Stimulated activated CD4-positive, alpha-beta T cell treated with anti-CD3 and anti-CD28 coated beads, Interleukin-2, amount 100 ng/mL, for 4 hours (primary cell): ENCODE measurements at regions not wholly inside any gene's neighbourhood (a gene's known extent, or its start where the extent isn't known, plus 50 kb on each side); places are given as distances from the start of the nearest gene placed in this dataset.

Source experiments
- DNase-seq: peaks from one replicate; pipeline ENCODE4 v3.0.0-alpha.2; 2020; ENCODE audit warnings: low read depth

DNA sequence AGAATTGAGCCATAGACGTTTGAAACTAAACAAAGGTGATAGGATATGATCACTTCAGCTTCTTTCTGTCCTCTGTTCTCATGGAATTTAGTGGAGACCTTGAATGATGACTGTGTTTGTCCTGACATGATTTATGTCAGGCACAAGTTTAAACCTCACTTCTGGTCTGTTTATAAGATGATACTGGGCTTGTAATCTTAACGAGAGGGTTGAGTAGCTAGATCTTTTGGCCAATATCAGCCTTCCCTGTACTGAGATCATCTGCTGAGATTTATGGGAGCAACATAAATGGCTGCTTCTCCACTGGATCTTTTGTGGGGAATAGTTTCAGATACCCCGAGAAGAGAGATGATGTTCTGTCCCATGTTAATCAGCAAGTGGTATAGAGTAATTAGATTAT is 121.8 kb upstream of the OBI1 start:
- no peak for DNase-seq

DNA sequence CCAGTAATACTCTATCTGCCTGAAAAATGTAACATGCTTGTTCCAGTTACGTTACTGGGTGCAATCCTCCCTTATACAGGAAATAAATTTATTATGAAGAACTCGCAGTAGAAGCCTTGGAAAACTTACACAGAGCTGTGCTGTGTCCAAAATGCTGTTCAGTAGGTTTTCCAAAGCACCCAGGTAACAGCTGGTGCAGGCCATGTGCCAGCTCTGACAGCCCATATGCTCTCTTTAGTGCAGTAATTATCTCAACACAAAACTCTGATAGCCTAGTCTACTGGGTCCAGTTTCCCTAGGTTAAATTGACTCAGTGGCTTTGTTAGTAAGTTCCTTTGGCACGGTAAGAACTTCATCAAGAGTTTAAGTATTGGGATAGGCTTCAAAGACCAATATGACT is 120.7 kb upstream of the OBI1 start:
- no peak for DNase-seq

DNA sequence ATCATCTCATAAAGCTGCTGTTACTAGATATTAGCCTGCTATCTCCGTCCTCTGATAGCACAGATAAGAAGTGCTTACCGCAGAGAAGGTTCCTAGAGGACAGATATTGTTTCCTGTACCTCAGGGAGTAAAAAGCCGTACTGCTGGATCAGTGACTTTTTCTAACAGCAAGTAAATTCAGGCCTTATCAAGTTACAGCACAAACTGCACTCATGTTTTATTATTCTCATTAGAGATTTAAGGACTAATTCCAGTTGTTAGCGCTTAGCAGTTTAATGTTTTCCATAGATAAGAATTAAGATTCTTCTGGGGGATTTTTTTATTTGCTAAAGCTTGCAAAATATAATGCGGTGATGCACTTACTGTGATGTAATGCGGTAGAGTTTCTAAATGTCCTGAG is 119.0 kb upstream of the OBI1 start:
- DNase-seq = no peak

- no peak for DNase-seq
Observed at GRCh38 chr13:78777396-78777795, 118.4 kb upstream of the OBI1 start.

DNA sequence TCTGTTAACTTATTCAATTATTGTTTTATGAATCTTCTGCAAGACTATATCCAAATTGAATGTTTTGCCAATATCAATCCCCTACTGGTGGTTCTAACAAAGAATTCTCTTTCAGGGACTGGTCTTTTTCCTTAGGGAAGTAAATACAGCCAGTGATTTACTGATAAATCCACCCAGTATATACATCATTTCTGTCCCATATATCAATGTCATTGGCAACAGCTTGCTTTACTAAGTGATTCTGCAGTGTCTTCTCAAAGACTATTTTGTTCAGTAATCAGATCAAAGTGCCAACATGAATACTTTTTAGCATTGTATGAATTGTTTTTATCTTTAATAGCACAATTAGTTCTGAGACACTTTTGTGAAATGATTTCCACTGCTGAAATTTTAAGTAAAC is 114.0 kb upstream of the OBI1 start:
- no peak for DNase-seq

DNA sequence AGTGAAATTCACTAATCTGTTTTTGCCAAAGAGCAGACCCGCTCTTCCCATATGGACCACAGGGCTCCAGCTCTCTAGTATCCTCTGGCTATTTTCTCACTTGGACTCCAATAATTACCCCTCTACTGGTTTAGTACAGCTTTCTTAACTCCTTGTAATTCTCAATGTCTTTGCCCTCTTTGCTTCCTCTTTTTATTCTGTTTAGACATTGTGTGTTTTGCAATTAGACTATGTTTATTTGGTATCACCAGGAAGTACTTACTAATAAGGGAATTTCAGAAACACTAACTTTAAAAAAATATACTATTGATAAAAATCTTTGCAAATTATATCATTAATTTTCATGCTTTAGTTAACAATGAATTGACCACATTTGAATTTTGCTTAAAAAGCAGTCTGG is 111.6 kb upstream of the OBI1 start:
- DNase-seq = no peak

DNA sequence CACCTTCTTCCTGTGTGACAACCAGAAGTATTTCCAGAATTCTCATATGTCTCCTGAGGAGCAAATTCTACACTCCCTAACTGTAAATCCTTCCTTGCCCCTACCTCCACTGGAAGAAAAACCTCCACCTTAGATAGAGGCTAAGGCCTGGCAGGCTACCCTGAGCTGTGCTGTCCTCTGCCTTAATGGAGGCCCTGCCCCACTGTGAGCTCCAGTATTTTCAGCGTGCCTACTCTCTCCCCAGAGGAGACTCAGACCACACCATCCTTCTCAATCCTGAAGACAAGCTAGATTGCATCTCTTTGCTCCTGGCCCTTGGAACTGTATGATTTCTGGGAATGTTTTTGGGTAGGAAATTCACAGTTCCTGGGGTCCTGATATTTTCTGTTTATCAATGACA is 110.0 kb upstream of the OBI1 start:
- DNase-seq = no peak

DNA sequence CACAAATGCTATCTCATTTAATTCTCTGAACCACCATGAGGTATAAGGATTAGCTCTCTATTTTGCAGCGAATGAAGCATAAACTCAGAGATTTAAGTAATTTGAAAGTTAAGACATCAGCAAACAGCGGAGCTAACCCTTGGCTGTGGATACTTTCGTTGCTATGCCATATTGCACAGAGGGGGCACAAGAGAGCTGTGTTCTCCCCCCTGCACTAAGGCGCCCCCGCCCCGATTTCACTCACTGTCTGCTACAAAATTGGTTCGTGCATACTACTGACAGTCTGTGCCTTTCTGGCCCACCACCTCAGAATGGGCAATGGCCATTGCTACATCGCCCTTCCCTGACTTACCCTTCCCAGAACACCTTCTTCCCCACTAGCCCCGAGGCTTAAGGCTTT is 105.7 kb upstream of the OBI1 start:
- DNase-seq = no peak

DNA sequence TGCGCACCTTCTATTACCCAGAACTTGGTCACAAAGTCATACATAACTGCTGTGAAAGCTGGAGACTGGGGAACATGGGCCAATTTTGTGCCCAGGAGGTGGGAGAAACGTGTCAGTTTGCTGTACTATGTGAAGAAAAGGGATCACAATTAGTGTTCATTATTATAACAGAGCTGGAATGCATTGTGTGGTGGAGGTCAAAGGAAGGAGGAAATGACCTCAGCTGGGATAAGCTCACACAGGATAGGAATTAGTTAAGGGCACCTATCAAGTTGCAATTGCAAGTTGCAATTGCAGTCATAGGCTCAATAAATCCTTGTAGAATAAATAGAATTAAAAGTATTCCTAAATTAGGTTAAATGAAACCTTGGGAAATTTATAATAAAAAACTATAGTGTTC is 103.9 kb upstream of the OBI1 start:
- DNase-seq = no peak

GRCh38 chr13:78759704-78760103 is 100.7 kb upstream of the OBI1 start:
- DNase-seq = no peak

DNA sequence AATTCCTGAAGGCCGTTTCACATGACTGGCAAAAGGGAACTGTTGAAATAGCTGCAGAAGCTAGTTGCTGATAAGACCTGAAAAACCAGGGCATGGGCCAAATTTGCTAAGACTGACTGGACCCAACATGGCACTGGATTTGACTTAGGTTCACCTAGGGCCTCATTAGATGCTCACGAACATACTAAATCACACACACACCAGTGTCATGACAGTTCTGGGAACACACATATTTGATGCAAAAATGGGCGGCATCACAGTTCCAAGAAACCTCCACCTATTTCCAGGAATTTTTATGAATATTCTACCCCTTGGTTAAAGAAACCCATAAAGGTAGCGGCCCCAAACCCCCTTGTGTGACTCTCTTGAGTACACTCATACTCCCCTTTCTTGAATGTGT is 99.6 kb upstream of the OBI1 start:
- no peak for DNase-seq

GRCh38 chr13:78753435-78753834 is 94.5 kb upstream of the OBI1 start:
- no peak for DNase-seq

- no peak for DNase-seq
Observed at GRCh38 chr13:78750735-78751134, 91.8 kb upstream of the OBI1 start.

DNA sequence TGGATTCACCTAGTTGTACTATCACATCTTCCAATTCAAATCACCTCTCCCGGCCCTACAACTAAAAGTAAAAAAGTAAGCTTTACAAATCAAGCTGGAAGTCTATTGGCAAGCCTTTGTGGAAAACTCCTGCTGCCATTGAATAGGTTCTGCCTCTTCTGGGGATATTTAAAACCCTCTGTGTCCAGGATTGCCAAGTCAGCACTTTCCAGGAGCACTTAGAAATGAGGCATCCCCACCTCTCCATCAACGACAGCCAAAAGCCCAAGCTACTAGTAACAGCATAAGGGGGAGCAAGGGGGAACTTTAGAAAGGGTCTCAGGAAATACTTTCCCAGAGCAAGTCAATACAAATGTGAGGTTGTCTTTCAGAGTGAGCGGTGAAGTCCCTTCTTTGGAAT is 85.0 kb upstream of the OBI1 start:
- DNase-seq = no peak

- DNase-seq = no peak
Observed at GRCh38 chr13:78742659-78743058, 83.7 kb upstream of the OBI1 start.

GRCh38 chr13:78736142-78736541 is 77.2 kb upstream of the OBI1 start:
- no peak for DNase-seq

DNA sequence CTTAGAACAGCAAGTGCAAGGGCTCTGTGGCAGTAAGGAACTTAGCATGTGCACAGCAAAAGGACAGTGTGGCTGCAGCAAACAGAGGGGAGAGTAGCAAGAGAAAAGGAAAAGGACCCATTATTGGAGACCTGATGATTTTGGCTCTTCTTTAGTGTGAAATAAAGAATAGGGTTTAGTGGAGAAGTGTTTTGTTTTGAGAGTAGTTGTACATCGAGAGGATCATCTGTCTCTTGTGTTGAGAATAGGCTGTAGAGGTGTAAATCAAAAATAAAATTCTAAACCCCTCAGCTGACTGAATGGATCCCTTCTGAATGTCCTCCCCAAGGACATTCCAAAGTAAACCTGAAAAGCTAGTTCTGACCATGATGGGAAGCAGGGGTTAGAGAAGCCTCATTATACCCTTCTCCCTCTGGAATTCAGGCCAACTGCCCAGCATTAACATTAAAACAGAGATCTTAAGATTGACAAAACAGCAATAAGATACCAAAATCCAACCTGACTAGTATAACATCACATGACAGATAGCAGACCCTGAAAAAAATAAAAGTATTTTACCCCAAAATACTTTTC is 73.6 kb upstream of the OBI1 start:
- no peak for DNase-seq

- DNase-seq = no peak
Observed at GRCh38 chr13:78722700-78723099, 63.7 kb upstream of the OBI1 start.

DNA sequence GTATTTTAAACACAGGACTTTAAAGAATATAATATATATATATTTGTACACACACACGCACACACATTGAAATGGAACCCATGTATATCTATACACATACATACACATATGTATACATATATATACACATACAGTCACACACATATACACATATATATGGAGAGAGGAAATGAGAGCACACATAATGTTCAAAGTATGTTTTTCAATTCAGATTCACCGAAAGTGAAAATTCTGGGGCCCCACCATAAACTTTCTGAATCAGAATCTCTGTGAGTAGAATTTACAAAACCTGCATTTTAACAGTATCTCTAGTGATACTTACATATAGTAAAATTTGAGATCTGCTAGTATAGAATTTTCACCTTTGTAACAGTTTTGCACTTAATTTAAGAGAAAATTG is 60.4 kb upstream of the OBI1 start:
- no peak for DNase-seq

DNA sequence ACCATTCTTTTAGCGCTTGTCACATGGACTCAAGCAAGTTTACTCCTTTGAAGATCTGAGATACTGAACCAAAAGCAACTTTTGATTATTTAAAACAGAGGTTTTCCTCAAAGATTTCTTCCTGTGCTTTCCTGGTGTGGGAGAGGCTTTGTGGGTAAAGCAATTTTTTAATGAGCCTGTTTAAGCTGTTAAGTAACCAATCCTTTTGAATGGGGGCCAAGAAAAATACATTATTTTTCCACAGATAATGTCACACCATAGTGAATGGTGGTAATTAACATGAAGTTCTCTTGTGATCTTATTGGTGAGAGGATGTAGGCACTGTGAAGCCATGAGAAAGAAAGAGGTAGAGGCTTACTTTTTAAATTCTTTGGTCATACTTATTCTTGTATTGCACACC is 55.8 kb upstream of the OBI1 start:
- DNase-seq = no peak

GRCh38 chr13:78712831-78713230 is 53.9 kb upstream of the OBI1 start:
- no peak for DNase-seq

DNA sequence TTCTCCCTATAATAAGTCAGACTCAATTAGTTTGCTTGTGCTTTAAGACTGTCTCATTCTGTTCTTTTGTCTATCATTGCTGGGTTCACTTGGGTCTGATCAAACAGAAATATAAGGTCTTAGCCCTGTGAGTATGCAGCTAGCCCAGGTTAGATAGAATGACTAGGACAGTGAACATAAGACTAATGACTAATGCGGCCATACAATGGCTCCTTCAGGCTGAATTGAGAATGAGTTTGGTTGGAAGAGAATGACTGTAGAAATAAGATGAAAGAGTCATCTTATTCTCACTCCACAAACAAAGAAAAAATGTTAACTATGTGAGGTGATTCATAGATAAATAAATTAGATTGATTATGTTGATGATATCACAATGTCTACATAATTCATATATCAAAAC is 50.1 kb upstream of the OBI1 start:
- no peak for DNase-seq
